ENCODE measurements at regions not wholly inside any gene's neighbourhood (a gene's known extent, or its start where the extent isn't known, plus 50 kb on each side); places are given as distances from the start of the nearest gene placed in this dataset.

GRCh38 chr10:124171561-124171960 lies 78.2 kb upstream of the CHST15 start:
- no peak for TF ChIP-seq NR2C2 (CRISPR knock-in tag; IDR thresholded peaks at IDR 0.05)
- TF ChIP-seq, protein P1, sequence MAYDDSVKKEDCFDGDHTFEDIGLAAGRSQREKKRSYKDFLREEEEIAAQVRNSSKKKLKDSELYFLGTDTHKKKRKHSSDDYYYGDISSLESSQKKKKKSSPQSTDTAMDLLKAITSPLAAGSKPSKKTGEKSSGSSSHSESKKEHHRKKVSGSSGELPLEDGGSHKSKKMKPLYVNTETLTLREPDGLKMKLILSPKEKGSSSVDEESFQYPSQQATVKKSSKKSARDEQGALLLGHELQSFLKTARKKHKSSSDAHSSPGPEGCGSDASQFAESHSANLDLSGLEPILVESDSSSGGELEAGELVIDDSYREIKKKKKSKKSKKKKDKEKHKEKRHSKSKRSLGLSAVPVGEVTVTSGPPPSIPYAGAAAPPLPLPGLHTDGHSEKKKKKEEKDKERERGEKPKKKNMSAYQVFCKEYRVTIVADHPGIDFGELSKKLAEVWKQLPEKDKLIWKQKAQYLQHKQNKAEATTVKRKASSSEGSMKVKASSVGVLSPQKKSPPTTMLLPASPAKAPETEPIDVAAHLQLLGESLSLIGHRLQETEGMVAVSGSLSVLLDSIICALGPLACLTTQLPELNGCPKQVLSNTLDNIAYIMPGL (CRISPR knock-in tag; IDR thresholded peaks at IDR 0.05) = no peak
- TF ChIP-seq MXD4 (CRISPR knock-in tag; IDR thresholded peaks at IDR 0.05; ENCODE audit: borderline replicate concordance) = no peak
- no peak for TF ChIP-seq CTCF (IDR thresholded peaks at IDR 0.05)
- TF ChIP-seq CBFB (CRISPR knock-in tag; IDR thresholded peaks at IDR 0.05; ENCODE audit: low read depth) = no peak
- TF ChIP-seq SP1 (CRISPR knock-in tag; conservative IDR thresholded peaks at IDR 0.05) = no peak
- no peak for TF ChIP-seq MAX (CRISPR knock-in tag; IDR thresholded peaks at IDR 0.05)

All from WTC11 (cell line).